ENCODE measurements at regions not wholly inside any gene's neighbourhood (a gene's known extent, or its start where the extent isn't known, plus 50 kb on each side); places are given as distances from the start of the nearest gene placed in this dataset.
"Not testable (repeated sequence)": the region's sequence is repeated elsewhere in the genome, so short reads cannot be mapped to it uniquely, and the experiment has no call there.

GRCh38 chr22:22959147-22959827, 71.7 kb downstream of the IGLL5 start:
- WGBS: 26% methylated on average over 9 of the region's 9 CpGs
- Histone ChIP-seq H3K27me3 (ENCODE audit: insufficient read depth, low read length) (peaks cover 19% of the 10 kb centered on the region), H3K36me3 (ENCODE audit: insufficient read depth, low read length) (no peaks in the 10 kb centered on the region)

GRCh38 chr22:22960307-22960706, 72.7 kb downstream of the IGLL5 start:
- Histone ChIP-seq H3K27me3 (ENCODE audit: insufficient read depth, low read length) (peaks cover 15% of the 10 kb centered on the region; the same call in 1 of the 2 replicates), H3K27ac (ENCODE audit: low read depth, low read length) (no peak overlapping the region), H3K4me1 (ENCODE audit: insufficient read depth, low read length) (peaks cover 8% of the 10 kb centered on the region), H3K9me3 (ENCODE audit: insufficient read depth, low read depth, low read length) (peaks cover 3% of the 10 kb centered on the region; the same call in 1 of the 2 replicates), H3K36me3 (ENCODE audit: insufficient read depth, low read length) (no peaks in the 10 kb centered on the region), H3K4me3 (ENCODE audit: low read length) (no peak overlapping the region), H3K9ac (ENCODE audit: low read depth, low read length) (no peak overlapping the region)
- WGBS: 63% methylated on average over 1 of the region's 1 CpG

More at GRCh38 chr22:22959147-22959827, 71.7 kb downstream of the IGLL5 start:
- Histone ChIP-seq H3K27ac (ENCODE audit: low read depth, low read length) (no peak overlapping the region), H3K4me1 (ENCODE audit: insufficient read depth, low read length) (peaks cover 8% of the 10 kb centered on the region), H3K4me3 (ENCODE audit: low read length) (no peak overlapping the region), H3K9ac (ENCODE audit: low read depth, low read length) (no peak overlapping the region), H3K9me3 (ENCODE audit: insufficient read depth, low read depth, low read length) (peaks cover 3% of the 10 kb centered on the region; the same call in 1 of the 2 replicates)

DNA sequence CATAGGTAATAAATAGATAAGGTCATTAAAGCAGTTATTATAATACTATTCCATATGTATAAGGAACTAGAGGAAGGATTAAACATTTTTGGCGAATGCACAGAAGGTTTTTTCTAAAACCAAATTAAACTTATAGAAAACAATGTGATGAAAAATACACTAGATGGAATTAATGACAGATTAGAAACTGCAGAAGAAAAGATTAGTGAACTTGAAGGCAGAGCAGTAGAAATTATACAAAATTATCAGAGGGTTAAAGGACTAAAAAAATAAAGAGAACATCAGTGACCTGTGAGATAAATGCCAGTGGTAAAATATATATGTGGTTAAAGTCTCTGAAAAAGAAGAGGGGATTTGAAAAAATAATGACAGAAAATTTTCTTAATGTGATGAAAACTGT, 74.0 kb downstream of the IGLL5 start:
- Histone ChIP-seq H3K4me1 (ENCODE audit: insufficient read depth, low read length) (peaks cover 8% of the 10 kb centered on the region), H3K4me3 (ENCODE audit: low read length) (no peak overlapping the region), H3K27ac (ENCODE audit: low read depth, low read length) (no peak overlapping the region), H3K9me3 (ENCODE audit: insufficient read depth, low read depth, low read length) (peaks cover 3% of the 10 kb centered on the region; the same call in 1 of the 2 replicates), H3K36me3 (ENCODE audit: insufficient read depth, low read length) (no peaks in the 10 kb centered on the region), H3K9ac (ENCODE audit: low read depth, low read length) (no peak overlapping the region), H3K27me3 (ENCODE audit: insufficient read depth, low read length) (0 out of 2 replicates have a peak, but pooled peaks cover 9% of the 10 kb centered on the region)
- no CpG with 5 or more reads among the region's 1 CpG for WGBS

- WGBS: no CpG with 5 or more reads among the region's 1 CpG
- Histone ChIP-seq H3K36me3 (ENCODE audit: insufficient read depth, low read length) (no peaks in the 10 kb centered on the region), H3K4me1 (ENCODE audit: insufficient read depth, low read length) (no peaks in the 10 kb centered on the region), H3K27me3 (ENCODE audit: insufficient read depth, low read length) (0 out of 2 replicates have a peak, but pooled peaks cover 6% of the 10 kb centered on the region), H3K9ac (ENCODE audit: low read depth, low read length) (no peak overlapping the region), H3K9me3 (ENCODE audit: insufficient read depth, low read depth, low read length) (no peaks in the 10 kb centered on the region), H3K27ac (ENCODE audit: low read depth, low read length) (no peak overlapping the region), H3K4me3 (ENCODE audit: low read length) (no peak overlapping the region)
Observed at GRCh38 chr22:22968366-22968765, 80.8 kb downstream of the IGLL5 start.

- not testable (repeated sequence) for H3K4me3 ChIP-seq (ENCODE audit: low read length); H3K9me3 ChIP-seq (ENCODE audit: insufficient read depth, low read depth, low read length); H3K9ac ChIP-seq (ENCODE audit: low read depth, low read length); H3K27ac ChIP-seq (ENCODE audit: low read depth, low read length); H3K36me3 ChIP-seq (ENCODE audit: insufficient read depth, low read length); H3K27me3 ChIP-seq (ENCODE audit: insufficient read depth, low read length); H3K4me1 ChIP-seq (ENCODE audit: insufficient read depth, low read length)
- WGBS: 86% methylated on average over 3 of the region's 3 CpGs
Observed at GRCh38 chr22:22972605-22973004, 85.0 kb downstream of the IGLL5 start.

DNA sequence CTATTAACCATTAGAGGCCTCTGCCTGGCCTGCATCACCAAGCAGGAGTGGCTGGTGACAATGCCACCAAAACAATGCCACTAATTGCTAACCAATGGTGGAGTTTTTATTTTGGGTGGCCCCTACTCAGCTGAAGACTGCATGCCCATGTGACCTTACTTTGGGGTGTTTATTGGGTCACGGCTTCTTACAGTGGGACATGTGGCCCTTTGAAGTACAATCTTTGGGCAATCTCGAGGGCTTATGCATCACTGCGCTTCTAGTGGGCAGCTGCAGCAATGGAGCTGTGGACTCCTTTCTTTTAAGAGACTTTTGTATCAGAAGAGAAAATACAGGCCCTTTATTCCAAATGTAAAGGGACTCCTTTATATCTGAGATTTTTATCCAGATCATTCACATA, 85.7 kb downstream of the IGLL5 start:
- no peak overlapping the region for H3K9ac ChIP-seq (ENCODE audit: low read depth, low read length)
- 0 out of 2 replicates have a peak, but pooled peaks cover 1% of the 10 kb centered on the region for H3K27me3 ChIP-seq (ENCODE audit: insufficient read depth, low read length)
- no peaks in the 10 kb centered on the region for H3K9me3 ChIP-seq (ENCODE audit: insufficient read depth, low read depth, low read length)
- H3K36me3 ChIP-seq (ENCODE audit: insufficient read depth, low read length): no peaks in the 10 kb centered on the region
- H3K4me3 ChIP-seq (ENCODE audit: low read length): no peak overlapping the region
- WGBS: 98% methylated on average over 3 of the region's 3 CpGs
- no peaks in the 10 kb centered on the region for H3K4me1 ChIP-seq (ENCODE audit: insufficient read depth, low read length)
- H3K27ac ChIP-seq (ENCODE audit: low read depth, low read length): no peak overlapping the region

GRCh38 chr22:22974156-22974555, 86.5 kb downstream of the IGLL5 start:
- Histone ChIP-seq H3K27ac (ENCODE audit: low read depth, low read length) (no peak overlapping the region), H3K4me3 (ENCODE audit: low read length) (no peak overlapping the region), H3K9me3 (ENCODE audit: insufficient read depth, low read depth, low read length) (peaks cover 6% of the 10 kb centered on the region; the same call in 1 of the 2 replicates), H3K9ac (ENCODE audit: low read depth, low read length) (no peak overlapping the region), H3K27me3 (ENCODE audit: insufficient read depth, low read length) (no peaks in the 10 kb centered on the region), H3K36me3 (ENCODE audit: insufficient read depth, low read length) (no peaks in the 10 kb centered on the region), H3K4me1 (ENCODE audit: insufficient read depth, low read length) (no peaks in the 10 kb centered on the region)
- WGBS: 90% methylated on average over 3 of the region's 3 CpGs

GRCh38 chr22:22974795-22975580, 87.4 kb downstream of the IGLL5 start:
- Histone ChIP-seq H3K27me3 (ENCODE audit: insufficient read depth, low read length) (no peaks in the 10 kb centered on the region), H3K9ac (ENCODE audit: low read depth, low read length) (no peak overlapping the region), H3K9me3 (ENCODE audit: insufficient read depth, low read depth, low read length) (peaks cover 14% of the 10 kb centered on the region; the same call in 1 of the 2 replicates), H3K4me1 (ENCODE audit: insufficient read depth, low read length) (no peaks in the 10 kb centered on the region), H3K4me3 (ENCODE audit: low read length) (no peak overlapping the region), H3K27ac (ENCODE audit: low read depth, low read length) (no peak overlapping the region), H3K36me3 (ENCODE audit: insufficient read depth, low read length) (no peaks in the 10 kb centered on the region)
- 91% methylated on average over 8 of the region's 8 CpGs for WGBS

DNA sequence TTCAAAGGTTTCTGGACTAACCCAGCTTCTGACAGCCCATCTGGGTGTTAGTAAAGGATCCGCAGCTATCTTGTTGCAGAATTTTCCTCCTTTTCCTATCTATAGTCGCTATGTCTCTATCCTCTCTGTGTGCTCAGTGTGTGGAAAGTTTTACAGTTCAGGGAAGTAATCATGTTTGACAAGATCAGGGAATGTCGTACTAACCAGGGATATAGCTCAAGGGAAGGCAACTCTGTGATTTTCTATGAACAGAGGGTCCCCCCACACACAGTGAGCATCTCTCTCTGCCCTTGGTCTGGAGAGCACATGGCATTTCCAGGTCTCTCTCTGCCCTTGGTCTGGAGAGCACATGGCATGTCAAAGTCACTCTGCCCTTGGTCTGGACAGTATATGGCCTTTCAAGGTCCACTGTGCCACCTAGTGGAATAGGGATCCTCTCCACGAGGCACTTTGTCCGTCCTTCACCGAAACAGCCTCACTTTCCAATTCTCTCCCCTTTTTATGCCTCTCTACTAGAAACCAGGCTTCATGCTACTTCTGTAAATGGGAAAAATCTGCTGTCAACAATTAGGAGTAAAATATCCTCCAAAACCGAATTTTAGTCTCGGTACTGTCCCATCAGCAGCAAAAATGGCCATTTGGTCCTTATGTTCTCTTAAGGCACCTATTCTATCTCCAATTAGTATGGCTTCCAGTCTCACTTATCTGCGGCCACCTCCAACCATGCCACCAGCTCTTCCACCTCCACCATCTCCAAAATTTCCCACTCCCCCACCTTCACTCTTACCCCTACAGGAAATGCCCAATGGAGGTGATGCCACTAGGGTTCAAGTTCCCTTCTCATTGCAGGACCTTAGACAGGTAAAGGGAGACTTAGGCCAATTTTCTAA, 88.7 kb downstream of the IGLL5 start:
- Histone ChIP-seq H3K4me1 (ENCODE audit: insufficient read depth, low read length) (no peaks in the 10 kb centered on the region), H3K27me3 (ENCODE audit: insufficient read depth, low read length) (no peaks in the 10 kb centered on the region), H3K27ac (ENCODE audit: low read depth, low read length) (no peak overlapping the region), H3K9me3 (ENCODE audit: insufficient read depth, low read depth, low read length) (peaks cover 27% of the 10 kb centered on the region), H3K36me3 (ENCODE audit: insufficient read depth, low read length) (no peaks in the 10 kb centered on the region), H3K4me3 (ENCODE audit: low read length) (no peak overlapping the region), H3K9ac (ENCODE audit: low read depth, low read length) (no peak overlapping the region)
- 84% methylated on average over 9 of the region's 9 CpGs for WGBS

- H3K4me3 ChIP-seq (ENCODE audit: low read length): no peak overlapping the region
- WGBS: 44% methylated on average over 1 of the region's 2 CpGs
- no peaks in the 10 kb centered on the region for H3K4me1 ChIP-seq (ENCODE audit: insufficient read depth, low read length)
- no peak overlapping the region for H3K27ac ChIP-seq (ENCODE audit: low read depth, low read length)
- no peaks in the 10 kb centered on the region for H3K27me3 ChIP-seq (ENCODE audit: insufficient read depth, low read length)
- no peaks in the 10 kb centered on the region for H3K36me3 ChIP-seq (ENCODE audit: insufficient read depth, low read length)
- H3K9me3 ChIP-seq (ENCODE audit: insufficient read depth, low read depth, low read length): peaks cover 39% of the 10 kb centered on the region
- H3K9ac ChIP-seq (ENCODE audit: low read depth, low read length): no peak overlapping the region
Observed at GRCh38 chr22:22977479-22978200, 90.0 kb downstream of the IGLL5 start.
